Epithelial cell of proximal tubule (primary cell): ENCODE measurements at regions not wholly inside any gene's neighbourhood (a gene's known extent, or its start where the extent isn't known, plus 50 kb on each side); places are given as distances from the start of the nearest gene placed in this dataset.

Source experiments
- DNase-seq: peaks from one replicate; pipeline ENCODE4 v3.0.0-alpha.2; 2011; ENCODE audit warnings: low read depth
- H3K4me3 ChIP-seq: 2 replicates; pipeline ENCODE4 v1.5.1; 2011; ENCODE audit warnings: low read depth, mild to moderate bottlenecking, low read length
- TF ChIP-seq, protein P1 (sequence below): conservative IDR thresholded peaks from 2 replicates; pipeline ENCODE4 v1.5.1; 2012; ENCODE audit warnings: low read depth, mild to moderate bottlenecking, low read length

DNA sequence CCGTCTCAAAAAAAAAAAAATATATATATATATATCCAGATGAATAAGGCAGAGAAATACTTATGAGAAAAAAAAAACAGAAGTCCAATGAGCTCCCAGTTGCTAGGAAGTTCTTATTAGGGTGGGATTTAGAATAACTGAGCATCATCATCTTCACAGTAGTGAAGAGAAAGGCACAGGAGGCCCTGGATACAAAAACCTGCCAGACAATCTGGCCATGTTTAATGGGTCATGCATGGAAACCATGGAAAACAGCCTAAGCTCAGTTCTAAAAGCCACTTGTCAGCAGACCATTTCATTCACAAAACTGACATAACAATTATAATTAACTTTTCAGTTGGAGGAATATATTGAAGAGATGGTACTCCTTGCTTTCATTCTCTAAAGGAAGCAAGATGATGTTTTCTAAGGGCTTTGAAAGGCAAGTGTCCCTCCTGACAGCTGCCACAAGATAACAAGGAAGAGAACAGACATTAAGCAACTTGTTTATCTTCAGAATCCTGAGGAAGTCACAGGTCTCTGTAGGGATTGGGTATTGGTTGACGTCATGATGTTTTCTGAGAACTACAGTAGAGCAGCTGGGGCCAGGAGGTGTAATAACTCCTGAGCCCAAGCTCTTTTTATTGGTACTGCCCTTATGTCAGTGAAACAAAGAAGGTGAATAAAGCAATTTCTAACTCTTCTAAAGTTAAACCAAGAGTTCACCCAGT is 463.1 kb downstream of the DMAC1 start:
- no peak for DNase-seq
- no peak overlapping the region for H3K4me3 ChIP-seq
- TF ChIP-seq, protein P1, sequence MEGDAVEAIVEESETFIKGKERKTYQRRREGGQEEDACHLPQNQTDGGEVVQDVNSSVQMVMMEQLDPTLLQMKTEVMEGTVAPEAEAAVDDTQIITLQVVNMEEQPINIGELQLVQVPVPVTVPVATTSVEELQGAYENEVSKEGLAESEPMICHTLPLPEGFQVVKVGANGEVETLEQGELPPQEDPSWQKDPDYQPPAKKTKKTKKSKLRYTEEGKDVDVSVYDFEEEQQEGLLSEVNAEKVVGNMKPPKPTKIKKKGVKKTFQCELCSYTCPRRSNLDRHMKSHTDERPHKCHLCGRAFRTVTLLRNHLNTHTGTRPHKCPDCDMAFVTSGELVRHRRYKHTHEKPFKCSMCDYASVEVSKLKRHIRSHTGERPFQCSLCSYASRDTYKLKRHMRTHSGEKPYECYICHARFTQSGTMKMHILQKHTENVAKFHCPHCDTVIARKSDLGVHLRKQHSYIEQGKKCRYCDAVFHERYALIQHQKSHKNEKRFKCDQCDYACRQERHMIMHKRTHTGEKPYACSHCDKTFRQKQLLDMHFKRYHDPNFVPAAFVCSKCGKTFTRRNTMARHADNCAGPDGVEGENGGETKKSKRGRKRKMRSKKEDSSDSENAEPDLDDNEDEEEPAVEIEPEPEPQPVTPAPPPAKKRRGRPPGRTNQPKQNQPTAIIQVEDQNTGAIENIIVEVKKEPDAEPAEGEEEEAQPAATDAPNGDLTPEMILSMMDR = no peak

DNA sequence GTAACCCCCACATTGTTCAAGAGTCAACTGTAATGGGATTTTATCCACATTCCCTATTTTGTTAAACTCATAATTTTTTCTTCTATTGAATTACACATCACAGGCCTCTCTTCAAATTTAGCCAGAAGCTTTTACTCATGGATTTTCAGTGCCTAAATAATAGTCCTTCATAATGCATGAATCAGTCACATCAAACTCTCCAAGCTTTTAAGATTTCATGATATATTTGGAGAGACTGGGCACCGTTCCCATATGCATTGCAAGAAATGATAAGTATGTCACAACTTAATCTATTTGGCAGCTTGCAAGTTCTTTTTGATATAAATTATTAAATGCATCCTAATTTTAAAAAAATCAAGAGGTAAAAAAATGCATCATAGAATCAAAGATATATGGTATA is 465.9 kb downstream of the DMAC1 start:
- no peak overlapping the region for H3K4me3 ChIP-seq
- no peak for DNase-seq
- TF ChIP-seq, protein P1 = no peak

DNA sequence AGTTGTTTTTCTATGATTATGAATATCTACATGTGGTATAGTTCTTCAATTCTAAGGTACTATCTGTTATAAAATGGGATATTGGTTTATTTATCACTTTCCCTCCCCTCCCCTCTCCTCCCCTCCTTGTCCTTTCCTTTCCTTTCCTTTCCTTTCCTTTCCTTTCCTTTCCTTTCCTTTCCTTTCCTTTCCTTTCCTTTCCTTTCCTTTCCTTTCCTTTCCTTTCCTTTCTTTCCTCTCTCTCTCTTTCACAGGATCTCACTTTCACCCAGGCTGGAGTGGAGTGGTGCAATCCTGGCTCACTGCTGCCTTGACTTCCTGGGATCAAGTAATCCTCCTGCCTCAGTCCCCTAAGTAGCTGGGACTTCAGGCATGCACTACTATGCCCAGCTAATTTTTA is 466.8 kb downstream of the DMAC1 start:
- H3K4me3 ChIP-seq = no peak overlapping the region
- no peak for DNase-seq

DNA sequence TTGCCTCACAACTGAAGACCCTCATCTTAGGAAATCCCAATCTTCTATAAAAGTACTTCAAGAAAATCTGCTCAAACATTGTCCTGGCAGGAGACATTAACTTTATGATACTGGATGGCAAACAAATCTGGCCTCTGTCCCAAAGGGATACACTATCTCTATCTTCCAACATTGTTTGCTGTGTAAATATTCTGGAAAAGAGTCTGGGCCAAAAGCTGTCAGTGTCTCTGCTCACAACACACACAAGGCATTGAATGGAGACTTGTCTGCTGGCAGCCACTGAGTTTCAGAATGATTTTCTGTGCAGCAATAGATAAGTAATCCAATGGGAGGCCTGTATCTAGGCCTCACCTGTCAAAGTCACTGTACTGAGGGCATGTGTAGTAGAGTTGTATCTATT is 471.1 kb downstream of the DMAC1 start:
- DNase-seq = no peak
- TF ChIP-seq, protein P1 = no peak

More for the DNA sequence above, 466.8 kb downstream of the DMAC1 start:
- TF ChIP-seq, protein P1 = no peak

DNA sequence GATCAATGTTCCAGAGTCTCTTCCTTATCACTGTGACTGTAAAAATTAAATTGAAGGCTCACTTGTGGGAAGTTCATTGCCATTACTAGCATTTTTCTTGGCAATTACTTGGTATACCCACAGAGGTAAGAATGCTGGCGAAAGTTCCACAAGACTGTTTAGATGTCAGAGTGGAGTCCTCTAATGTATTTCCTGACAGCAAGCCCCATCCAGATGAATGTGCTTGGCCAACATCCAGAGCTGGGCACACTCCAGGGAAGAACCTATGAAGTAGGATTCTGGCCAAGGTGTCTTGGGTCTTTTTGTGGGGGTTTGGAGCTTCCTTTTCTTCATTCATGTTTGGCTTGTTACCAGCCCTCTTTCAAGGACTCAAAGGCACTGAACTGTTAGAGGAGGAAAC is 473.6 kb downstream of the DMAC1 start:
- TF ChIP-seq, protein P1 = no peak
- no peak for DNase-seq
- H3K4me3 ChIP-seq = no peak overlapping the region

More for the DNA sequence above, 471.1 kb downstream of the DMAC1 start:
- no peak overlapping the region for H3K4me3 ChIP-seq

DNA sequence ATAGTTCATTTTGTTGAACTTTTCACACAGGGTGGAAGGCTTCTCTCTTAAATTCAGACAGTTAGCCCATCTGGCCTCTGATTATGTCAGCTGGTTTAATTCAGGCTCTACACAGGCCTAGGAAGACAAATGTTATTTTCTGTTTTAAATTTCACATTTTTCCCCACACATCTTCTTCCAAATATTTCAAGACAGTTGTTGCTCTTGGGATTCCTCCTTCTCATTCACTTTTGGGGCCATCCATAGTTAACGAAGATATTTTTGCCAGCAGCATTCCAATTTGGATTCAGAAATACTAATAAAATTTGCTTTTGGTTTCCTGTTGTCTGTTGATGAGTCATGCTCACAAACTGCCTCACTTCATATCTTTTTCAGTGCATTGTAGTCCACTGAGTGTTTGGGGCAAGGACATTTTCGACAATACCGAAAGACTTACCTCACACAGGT is 475.4 kb downstream of the DMAC1 start:
- DNase-seq = no peak
- H3K4me3 ChIP-seq = no peak overlapping the region
- TF ChIP-seq, protein P1 = no peak

DNA sequence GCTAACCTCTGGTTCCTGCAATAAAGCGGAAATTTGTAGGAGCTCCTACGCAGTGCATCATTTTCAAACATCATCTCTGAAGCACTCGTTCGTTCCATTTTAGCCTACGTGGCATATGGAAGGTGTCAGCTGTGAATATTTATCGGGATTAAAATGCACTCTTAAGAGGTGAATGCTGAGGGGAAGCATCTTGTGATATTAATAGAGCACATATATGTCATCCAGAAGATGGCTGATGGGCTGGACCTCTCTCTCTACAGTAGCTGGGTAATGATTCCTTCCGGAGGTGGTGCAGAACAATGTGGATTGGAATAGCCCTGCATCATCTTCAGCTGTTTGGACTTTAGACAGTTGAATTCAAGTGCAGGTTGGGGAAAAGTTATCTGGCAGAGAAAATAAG is 478.7 kb downstream of the DMAC1 start:
- no peak for DNase-seq
- TF ChIP-seq, protein P1 = no peak
- no peak overlapping the region for H3K4me3 ChIP-seq
